GM12872 (cell line): ENCODE measurements at regions not wholly inside any gene's neighbourhood (a gene's known extent, or its start where the extent isn't known, plus 50 kb on each side); places are given as distances from the start of the nearest gene placed in this dataset.

Experiments
- CTCF ChIP-seq: IDR thresholded peaks from 3 replicates; pipeline ENCODE4 v1.5.1; 2011; ENCODE audit warnings: low read depth, mild to moderate bottlenecking, low read length, moderate library complexity; ENCODE audit not compliant: insufficient read depth

DNA sequence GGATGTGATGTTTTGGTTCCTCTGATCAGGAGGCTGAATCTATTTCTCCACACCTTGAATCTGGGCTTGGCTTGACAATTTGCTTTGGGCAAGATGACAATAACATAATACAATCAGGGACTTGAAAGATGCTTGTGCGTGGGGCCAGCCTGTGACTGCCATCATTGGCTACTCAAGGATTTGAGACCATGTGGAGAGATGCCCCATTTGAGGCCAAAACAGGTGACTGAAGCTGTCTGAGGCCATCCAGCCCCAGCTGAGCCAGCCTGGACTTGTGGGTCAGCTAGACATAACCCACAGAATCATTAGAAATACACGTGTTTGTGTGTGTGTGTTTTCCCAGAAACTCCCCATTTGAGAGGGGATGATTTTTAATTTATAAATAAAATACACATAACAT lies 421.5 kb downstream of the PTPRU start:
- no peak for TF ChIP-seq CTCF

GRCh38 chr1:29655945-29656850 lies 419.9 kb downstream of the PTPRU start:
- TF ChIP-seq CTCF: peak; percentile 56

DNA sequence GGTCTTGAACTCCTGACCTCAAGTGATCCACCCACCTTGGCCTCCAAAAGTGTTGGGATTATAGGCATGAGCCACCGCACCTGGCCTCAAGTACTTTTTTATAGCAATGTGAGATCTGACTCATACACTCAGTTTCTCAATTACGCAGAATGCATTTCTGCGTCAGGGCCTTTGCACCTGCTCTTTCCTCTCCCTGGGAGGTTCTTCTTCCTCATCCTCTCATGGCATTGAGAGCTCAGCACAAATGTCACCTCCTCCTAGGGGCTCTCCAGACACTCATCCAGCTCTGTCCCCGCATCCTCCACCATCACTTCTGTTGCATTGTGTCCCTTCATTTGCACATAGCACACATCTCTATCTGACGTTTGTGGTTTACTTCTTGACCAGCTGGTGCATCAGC lies 418.8 kb downstream of the PTPRU start:
- no peak for TF ChIP-seq CTCF

DNA sequence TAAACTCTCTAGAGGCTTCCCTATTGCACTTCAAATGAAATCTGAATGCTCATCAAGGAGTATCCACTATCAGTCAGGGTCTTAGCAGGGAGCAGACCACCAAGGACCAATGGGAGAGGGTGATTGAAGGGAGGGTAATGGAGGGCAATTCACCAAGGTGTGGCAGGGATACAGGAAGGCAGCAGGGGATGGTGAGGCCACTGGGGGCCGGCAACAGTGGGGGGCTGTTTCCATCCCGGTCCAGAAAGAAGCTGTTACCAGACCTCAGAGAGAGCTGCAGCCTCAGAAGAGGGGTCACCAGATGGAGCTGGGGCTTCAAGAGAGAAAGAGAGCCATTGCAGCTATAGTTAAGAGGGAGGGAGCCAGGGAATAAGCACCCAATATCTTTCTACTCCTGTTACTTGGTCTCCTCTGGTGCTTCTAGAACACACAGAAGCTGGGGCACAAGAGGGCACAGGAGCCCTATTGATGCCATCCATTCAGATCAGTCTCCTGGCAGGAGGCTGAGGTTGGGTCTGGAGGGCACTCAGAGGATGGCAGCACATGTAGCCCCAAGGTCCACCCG lies 417.6 kb downstream of the PTPRU start:
- no peak for TF ChIP-seq CTCF

- TF ChIP-seq CTCF: no peak
These were observed 416.9 kb downstream of the PTPRU start for GRCh38 chr1:29653034-29653810.

GRCh38 chr1:29651684-29652665 lies 415.7 kb downstream of the PTPRU start:
- TF ChIP-seq CTCF: no peak
